ENCODE measurements at regions not wholly inside any gene's neighbourhood (a gene's known extent, or its start where the extent isn't known, plus 50 kb on each side); places are given as distances from the start of the nearest gene placed in this dataset.

GRCh38 chr11:45394294-45395085 is 108.3 kb upstream of the SYT13 start (continued):
- TF ChIP-seq REST (IDR thresholded peaks at IDR 0.05; ENCODE audit: unreplicated experiment) (no peak), CTCF (conservative IDR thresholded peaks at IDR 0.05; ENCODE audit: low read depth in 2 of 2) (no peak), EZH2 (IDR thresholded peaks at IDR 0.05; ENCODE audit: low read depth, unreplicated experiment) (no peak), ZNF331 (CRISPR knock-in tag; IDR thresholded peaks at IDR 0.05; ENCODE audit: low read depth) (no peak), POLR2AphosphoS5 (IDR thresholded peaks at IDR 0.05; ENCODE audit: low read depth) (no peak), EZH2phosphoT487 (IDR thresholded peaks at IDR 0.05; ENCODE audit: unreplicated experiment) (no peak), ETS1 (IDR thresholded peaks at IDR 0.05) (no peak)

- Mint-ChIP-seq H3K4me3 (no peak overlapping the region), H3K27ac (no peak overlapping the region), H3K9me3 (no peaks in the 10 kb centered on the region), H3K27me3 (ENCODE audit: insufficient read depth, low read depth, poor library complexity) (peaks cover 13% of the 10 kb centered on the region), H3K36me3 (ENCODE audit: low read depth) (no peaks in the 10 kb centered on the region), H3K4me1 (peaks cover 7% of the 10 kb centered on the region)
- H3F3A ChIP-seq (replicated peaks; ENCODE audit: low read depth), result no peaks in the 10 kb centered on the region
- no peak overlapping the region for H2AFZ ChIP-seq
- H4K20me1 ChIP-seq (replicated peaks; ENCODE audit: insufficient read depth), result no peaks in the 10 kb centered on the region
- DNase-seq (ENCODE audit: low spot score) (no peak), ATAC-seq (no peak)
- H3K36me3 ChIP-seq (ENCODE audit: insufficient read depth), result no peaks in the 10 kb centered on the region
- H3K4me1 ChIP-seq (ENCODE audit: insufficient read depth), result no peaks in the 10 kb centered on the region
- H3K79me2 ChIP-seq (replicated peaks; ENCODE audit: insufficient read depth), result no peaks in the 10 kb centered on the region
- no peak overlapping the region for H3K27ac ChIP-seq (ENCODE audit: low read depth)
- no peak overlapping the region for H3K4me2 ChIP-seq
- H3K4me3 ChIP-seq, result no peak overlapping the region
- no peaks in the 10 kb centered on the region for H3K9me2 ChIP-seq (ENCODE audit: insufficient read depth)
- no peaks in the 10 kb centered on the region for H3K27me3 ChIP-seq (ENCODE audit: insufficient read depth)
- TF ChIP-seq REST (IDR thresholded peaks at IDR 0.05; ENCODE audit: unreplicated experiment), result no peak
- no peak for TF ChIP-seq STAT1 (IDR thresholded peaks at IDR 0.05; ENCODE audit: unreplicated experiment)
- TF ChIP-seq ZNF331 (CRISPR knock-in tag; IDR thresholded peaks at IDR 0.05; ENCODE audit: low read depth), result no peak
- no peak for TF ChIP-seq EZH2phosphoT487 (IDR thresholded peaks at IDR 0.05; ENCODE audit: unreplicated experiment)
Observed at GRCh38 chr11:45393826-45394225, 107.7 kb upstream of the SYT13 start.

All from GM23338 (cell line).